Stimulated activated CD4-positive, alpha-beta T cell treated with anti-CD3 and anti-CD28 coated beads, Interleukin-2, amount 100 ng/mL, for 24 hours (primary cell): ENCODE measurements at regions not wholly inside any gene's neighbourhood (a gene's known extent, or its start where the extent isn't known, plus 50 kb on each side); places are given as distances from the start of the nearest gene placed in this dataset.

Source experiments
- DNase-seq, 2 donors: peaks; one replicate each; pipeline ENCODE4 v3.0.0-alpha.2; 2020

DNA sequence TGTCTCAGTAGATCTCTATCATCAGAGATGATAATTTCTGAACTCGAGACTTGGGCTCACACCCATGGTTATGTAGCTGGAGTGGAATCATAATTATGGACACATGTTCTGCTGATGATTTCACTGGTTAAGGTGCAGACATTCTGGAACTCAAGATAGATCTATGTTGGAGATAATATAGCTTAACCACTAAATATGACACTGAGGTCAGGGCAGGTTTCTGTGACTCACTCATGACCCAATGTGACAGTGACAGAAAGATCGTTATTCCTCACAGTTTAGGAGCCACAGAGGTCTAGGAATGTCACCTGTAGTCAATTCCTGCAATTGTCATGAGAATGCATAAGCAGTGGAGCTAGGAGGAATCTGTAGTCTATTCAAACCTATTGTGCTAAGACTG is 828.6 kb downstream of the TRIB2 start:
- no peak for DNase-seq

GRCh38 chr2:13546131-13546530 is 829.4 kb downstream of the TRIB2 start:
- DNase-seq, result no peak

- no peak for DNase-seq
These were observed 833.8 kb downstream of the TRIB2 start for GRCh38 chr2:13550285-13551231.

GRCh38 chr2:13558368-13558767 is 841.6 kb downstream of the TRIB2 start:
- no peak for DNase-seq

GRCh38 chr2:13560322-13560721 is 843.6 kb downstream of the TRIB2 start:
- no peak for DNase-seq

- DNase-seq, result no peak
These were observed 855.7 kb downstream of the TRIB2 start for GRCh38 chr2:13572466-13572865.

DNA sequence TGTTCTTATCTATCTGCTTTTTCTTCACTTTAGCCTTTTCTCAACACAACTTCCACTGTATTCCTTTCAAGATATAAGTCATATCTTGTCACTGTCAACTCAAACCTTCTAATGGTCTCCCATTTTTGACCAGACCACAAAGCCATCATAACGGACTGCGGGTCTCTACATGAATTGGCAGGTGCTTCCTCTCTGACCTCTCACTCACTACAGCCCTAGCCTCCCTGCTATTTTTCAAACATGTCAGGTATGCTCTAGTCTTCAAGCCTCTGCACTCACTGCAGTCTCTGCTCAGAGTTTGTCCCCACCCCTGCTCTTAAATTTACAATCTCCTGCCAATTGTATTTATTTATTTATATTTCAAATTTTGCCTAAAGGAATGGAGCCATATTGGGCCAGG is 858.1 kb downstream of the TRIB2 start:
- DNase-seq, result no peak

- no peak for DNase-seq
These were observed 859.8 kb downstream of the TRIB2 start for GRCh38 chr2:13576406-13577036.

DNA sequence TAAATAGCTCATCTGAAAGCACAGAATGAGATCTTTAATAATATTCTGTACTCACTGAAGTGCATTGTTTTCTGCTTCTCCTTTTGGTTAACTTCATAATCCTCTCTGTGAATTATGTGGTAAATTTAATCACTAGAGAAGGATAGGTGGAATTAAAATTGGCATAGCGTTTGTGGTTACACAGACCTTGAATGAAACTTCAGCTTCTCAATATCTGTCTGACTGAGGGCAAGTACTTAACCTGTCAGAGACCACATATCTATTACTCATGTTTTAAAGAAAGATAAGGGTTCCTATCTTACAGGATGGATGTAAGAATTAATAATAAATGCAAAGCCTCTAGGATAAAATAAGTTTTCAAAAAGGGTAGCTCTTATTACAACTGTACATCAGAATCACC is 861.8 kb downstream of the TRIB2 start:
- DNase-seq, result no peak

- no peak for DNase-seq
These were observed 864.7 kb downstream of the TRIB2 start for GRCh38 chr2:13581471-13581870.

DNA sequence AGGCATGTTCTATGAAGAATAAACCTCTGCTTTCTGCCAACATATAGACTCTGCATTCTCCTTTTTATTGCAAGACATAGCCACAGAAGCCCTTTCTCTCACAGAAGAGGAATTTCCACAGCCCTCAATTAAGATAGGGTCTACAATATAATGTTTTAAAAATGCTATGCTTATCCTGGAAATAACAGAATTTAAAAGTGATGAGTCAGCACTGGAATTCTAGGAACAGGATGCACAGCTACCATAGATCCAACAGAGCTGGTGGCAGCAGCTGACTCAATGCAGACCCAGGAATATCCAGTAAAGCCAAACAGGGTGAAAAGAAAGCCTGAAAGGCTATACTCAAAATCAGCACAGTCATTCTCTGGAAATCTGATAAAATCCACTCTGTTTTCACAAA is 866.9 kb downstream of the TRIB2 start:
- DNase-seq, result no peak

DNA sequence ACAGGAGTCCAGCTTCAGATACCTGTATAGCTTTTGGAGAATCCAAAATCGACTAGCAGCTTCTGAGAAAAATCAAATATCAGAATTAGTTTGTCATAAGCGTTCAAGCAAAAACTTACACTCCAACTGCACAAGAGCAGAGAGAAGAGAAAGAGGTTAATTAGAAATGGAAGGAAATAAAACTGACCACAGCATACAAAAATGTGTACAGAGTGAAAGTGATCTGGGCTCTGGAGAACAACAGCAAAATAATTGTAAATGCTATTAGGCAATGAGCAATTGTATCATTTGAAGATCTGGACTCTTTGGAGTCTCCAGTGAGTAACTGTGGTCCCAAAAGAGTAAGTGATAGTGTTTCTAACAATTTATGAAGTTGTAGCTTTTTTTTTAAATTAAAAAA is 867.3 kb downstream of the TRIB2 start:
- no peak for DNase-seq

- DNase-seq, result no peak
These were observed 869.0 kb downstream of the TRIB2 start for GRCh38 chr2:13585732-13586131.

DNA sequence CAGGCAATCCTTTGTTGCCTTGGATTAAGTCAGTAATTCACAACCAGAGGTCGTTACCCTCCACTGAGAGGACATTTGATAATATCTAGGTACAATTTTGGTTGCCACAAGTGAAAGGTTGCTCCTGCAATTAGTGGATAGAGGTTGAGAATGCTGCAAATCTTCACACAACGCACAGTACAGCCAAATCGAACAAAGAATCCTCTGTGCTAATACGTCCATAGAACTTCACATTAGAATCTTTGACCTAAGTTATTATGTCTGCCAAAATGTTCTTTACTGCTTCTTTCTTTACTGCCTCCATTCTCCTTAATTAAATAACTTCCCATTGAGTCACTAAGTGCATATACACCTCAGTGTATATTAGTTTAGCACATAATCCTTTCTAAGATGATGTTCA is 879.5 kb downstream of the TRIB2 start:
- DNase-seq, result no peak

GRCh38 chr2:13597176-13597575 is 880.4 kb downstream of the TRIB2 start:
- DNase-seq, result no peak

DNA sequence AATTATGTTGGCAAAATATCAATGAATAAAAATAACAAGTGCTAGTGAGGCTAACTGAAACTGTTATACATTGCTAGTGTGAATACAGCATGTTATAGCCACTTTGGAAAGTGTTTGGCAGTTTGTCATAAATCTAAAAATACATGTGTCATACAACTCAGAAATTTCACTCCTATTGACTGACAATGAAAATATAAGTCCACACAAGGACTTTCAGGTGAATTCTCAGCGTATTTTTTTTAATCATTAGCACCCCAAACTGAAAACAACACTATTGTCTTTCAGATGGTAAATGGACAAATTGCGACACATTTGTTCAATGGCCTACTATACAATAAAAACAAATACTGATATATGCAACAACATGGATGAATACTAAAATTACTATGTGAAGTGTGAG is 884.8 kb downstream of the TRIB2 start:
- DNase-seq, result no peak

- no peak for DNase-seq
These were observed 888.4 kb downstream of the TRIB2 start for GRCh38 chr2:13604951-13605661.

DNA sequence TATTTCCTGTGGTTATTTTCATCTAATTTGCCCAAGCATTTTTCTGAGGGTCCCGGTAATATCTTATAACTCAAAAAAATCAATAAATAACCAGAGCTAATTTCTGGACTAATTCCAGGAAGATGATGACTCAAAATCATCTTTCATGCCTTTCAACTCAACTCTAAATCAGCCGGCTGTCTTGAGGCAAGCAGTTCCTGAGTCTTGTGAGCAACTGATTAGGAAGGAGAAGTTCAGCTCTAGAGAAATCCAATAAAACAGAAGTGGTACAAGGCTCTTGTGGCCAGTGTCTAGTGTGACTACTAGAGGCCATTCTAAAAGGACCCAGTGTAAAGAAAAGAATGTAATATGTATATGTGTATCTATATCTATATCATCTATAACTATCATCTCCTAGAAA is 890.4 kb downstream of the TRIB2 start:
- no peak for DNase-seq

GRCh38 chr2:13611939-13612338 is 895.2 kb downstream of the TRIB2 start:
- DNase-seq, result no peak

DNA sequence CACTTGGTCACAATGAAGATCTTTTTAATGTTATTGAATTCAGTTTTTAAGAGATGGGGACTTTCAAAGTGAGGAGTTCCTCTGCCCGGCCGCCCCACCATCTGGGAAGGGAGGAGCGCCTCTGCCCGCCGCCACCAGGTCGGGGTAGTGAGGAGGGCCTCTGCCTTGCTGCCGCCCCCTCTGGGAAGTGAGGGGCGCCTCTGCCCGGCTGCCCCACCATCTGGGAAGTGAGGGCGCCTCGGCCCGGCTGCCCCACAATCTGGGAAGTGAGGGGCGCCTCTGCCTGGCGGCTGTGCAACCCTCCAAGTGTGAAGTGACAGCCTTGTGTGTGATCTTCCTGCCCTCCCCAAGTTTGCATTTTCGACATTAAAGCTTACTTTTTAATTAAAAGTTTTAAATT is 899.3 kb downstream of the TRIB2 start:
- DNase-seq, result no peak

DNA sequence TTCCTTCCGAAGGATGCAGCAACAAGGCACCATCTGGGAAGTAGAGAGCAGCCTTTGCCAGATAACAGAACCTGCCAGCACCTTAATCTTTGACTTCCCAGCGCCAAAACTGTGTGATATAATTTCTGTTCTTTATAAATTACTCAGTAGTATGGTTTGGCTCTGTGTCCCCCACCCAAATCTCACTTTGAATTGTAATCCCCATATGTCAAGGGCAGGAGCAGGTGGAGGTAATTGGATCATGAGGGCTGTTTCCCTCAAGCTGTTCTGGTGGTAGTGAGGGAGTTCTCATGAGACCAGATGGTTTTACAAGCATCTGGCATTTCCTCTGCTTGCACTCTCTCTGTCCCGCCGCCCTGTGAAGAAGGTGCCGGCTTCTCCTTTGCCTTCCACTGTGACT is 899.9 kb downstream of the TRIB2 start:
- DNase-seq, result no peak

- no peak for DNase-seq
These were observed 911.4 kb downstream of the TRIB2 start for GRCh38 chr2:13628122-13628521.

DNA sequence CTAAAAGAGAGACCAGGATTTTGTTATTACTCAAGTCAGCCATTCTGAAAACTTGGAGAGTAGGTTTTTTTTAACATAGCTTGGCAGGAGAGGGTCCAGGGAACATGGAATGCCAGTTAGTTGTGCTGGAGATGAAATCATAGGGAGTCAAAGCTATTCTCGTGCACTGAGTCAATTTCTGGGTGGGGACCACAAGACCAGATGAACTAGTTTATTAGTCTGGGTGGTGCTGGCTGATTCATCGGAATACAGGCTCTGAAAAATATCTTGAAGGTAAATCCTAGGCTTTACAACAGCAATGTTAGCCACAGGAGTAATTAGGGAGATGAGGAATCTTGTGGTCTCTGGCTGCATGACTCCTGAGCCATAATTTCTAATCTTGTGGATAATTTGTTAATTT is 921.4 kb downstream of the TRIB2 start:
- DNase-seq, result no peak

- no peak for DNase-seq
These were observed 933.2 kb downstream of the TRIB2 start for GRCh38 chr2:13649918-13650317.
